Fibroblast of pulmonary artery (primary cell): ENCODE measurements at regions not wholly inside any gene's neighbourhood (a gene's known extent, or its start where the extent isn't known, plus 50 kb on each side); places are given as distances from the start of the nearest gene placed in this dataset.

Source experiments
- DNase-seq: peaks from one replicate; pipeline ENCODE4 v3.0.0-alpha.2; 2010; ENCODE audit warnings: low read depth
- H3K4me3 ChIP-seq: replicated peaks from 2 replicates; pipeline ENCODE4 v1.5.1; 2011; ENCODE audit warnings: low read depth, mild to moderate bottlenecking, control low read depth, low read length, moderate library complexity
- CTCF ChIP-seq: IDR thresholded peaks from 2 replicates; pipeline ENCODE4 v1.5.1; 2011; ENCODE audit warnings: mild to moderate bottlenecking, control low read depth, low read length, inconsistent platforms; ENCODE audit errors: missing control alignments

DNA sequence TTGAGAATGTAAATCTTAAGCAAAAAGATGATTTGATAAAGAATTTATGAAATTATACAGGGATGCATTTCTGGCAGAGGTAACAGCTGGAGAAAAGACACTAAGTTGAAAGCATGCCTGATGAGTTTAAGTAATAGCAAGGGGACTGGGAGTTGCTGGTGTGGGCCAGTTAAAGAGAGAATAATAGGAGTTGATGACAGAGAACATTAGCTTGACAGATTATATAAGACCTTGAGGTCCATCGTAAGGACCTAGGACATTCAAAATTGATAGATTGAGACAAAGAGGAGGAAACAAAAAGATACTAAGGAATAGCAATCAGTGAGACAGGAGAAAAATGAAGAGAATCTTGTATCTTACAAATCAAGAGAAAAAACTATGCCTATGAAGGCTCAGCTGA lies 84.7 kb upstream of the TMPRSS15 start:
- DNase-seq, result no peak
- H3K4me3 ChIP-seq, result no peak overlapping the region
- no peak for TF ChIP-seq CTCF

DNA sequence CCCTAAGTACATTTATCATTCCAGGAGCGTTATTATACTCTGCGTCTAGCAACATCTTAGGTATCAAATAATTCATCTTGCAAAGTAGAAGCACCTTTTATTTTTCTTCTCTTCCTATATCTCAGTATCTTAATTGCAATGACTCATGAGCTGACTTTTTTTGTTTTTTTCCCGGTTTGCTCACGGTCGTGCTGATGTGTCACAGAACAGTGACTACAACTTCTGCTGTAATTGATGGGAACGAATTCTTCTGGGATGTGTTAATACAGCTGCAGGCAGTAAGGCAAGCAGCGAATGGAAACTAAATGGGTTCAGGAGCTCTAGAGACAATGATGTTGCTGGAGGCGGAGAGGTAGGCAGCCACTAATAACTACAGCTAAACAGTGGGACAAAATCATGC lies 89.8 kb upstream of the TMPRSS15 start:
- DNase-seq, result peak; percentile 28
- TF ChIP-seq CTCF, result no peak
- H3K4me3 ChIP-seq, result no peak overlapping the region

DNA sequence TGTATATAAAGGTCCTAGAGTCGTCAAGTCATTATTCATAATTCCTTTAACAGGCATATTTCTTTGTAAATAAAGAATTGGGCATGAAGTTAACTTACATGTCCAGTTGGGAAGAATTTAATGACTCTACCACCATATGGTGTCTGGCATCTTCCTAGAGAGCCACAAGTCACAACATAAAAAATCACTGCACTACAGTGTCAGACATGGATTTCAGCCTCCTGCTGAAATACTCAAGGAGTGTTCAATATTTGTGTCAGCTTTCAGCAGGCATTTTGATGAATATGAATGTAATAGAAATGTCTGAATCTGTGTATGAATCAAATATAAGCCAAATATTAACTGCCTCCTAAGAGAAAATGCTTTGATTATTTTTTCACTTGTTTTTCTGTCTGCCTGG lies 91.9 kb upstream of the TMPRSS15 start:
- DNase-seq, result no peak
- no peak overlapping the region for H3K4me3 ChIP-seq
- no peak for TF ChIP-seq CTCF

DNA sequence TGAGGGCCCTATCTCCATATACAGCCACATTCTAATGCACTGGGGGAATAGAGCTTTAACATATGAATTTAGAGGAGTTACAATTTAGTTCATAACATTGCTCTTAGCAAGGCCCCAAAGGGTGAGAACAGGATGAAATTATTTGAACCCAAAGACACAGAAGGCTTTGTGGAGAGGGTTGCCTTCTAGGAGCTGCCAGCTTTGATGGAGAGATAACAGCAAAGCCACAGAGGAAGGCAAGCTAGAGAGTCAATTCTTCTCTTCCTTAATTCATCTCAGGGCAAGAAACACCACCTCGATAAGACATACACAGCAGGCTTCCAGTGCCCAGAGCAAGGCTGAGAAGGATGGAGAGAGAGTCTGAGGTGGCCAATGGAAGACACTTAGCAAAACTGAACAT lies 94.8 kb upstream of the TMPRSS15 start:
- TF ChIP-seq CTCF, result no peak
- no peak for DNase-seq
- no peak overlapping the region for H3K4me3 ChIP-seq

- TF ChIP-seq CTCF, result peak; percentile 65
- H3K4me3 ChIP-seq, result no peak overlapping the region
- peak; percentile 56 for DNase-seq
Measured at GRCh38 chr21:18499761-18500376, 96.3 kb upstream of the TMPRSS15 start.

DNA sequence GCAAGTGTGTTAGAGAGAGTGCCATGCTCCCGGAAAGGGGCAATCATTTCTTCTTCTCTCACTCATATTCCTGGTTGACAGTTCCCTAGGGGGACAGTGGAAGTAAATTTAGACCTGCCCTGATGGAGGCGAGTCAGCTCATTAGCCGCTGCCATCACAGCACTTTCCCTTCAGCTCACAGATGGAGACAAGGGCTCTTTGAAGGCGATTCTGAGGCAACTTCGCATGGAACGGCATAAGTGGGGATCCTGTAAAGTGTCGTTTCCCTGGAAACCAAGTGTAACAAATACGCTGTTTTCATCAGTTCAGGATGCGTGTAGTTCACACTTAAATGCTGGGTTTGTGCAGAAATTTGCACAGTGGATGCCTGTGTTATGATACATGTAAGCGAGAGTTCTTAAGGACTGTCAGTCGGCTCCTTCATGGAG lies 114.5 kb upstream of the TMPRSS15 start:
- no peak for DNase-seq
- H3K4me3 ChIP-seq, result no peak overlapping the region
- no peak for TF ChIP-seq CTCF

DNA sequence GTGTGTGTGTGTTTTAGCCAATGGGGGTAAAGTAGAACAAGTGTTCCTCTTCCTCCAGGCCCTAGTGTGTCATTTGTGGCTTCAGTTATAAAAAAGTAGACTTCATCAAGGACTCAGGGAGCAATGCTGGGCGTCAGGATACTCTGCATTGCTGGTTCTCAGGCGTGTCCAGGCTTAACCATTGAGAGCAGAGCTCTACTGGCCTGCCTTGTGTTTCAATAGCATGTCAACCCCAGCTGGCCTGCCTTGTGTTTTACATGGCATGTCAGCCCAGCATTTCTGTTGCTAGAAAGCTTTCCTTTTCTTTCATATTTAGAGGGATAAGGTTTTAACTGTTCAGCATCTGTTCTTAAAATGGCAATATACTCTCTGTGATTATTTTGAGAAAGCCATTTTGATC lies 117.6 kb upstream of the TMPRSS15 start:
- no peak for DNase-seq
- no peak for TF ChIP-seq CTCF
- H3K4me3 ChIP-seq, result no peak overlapping the region
